GM21447 (cell line): ENCODE measurements at regions not wholly inside any gene's neighbourhood (a gene's known extent, or its start where the extent isn't known, plus 50 kb on each side); places are given as distances from the start of the nearest gene placed in this dataset.

ENCODE experiments used
- ATAC-seq: cut with Tn5 transposase; IDR thresholded peaks from one replicate; pipeline ENCODE4 v1.9.1; 2021; ENCODE audit not compliant: unreplicated experiment

DNA sequence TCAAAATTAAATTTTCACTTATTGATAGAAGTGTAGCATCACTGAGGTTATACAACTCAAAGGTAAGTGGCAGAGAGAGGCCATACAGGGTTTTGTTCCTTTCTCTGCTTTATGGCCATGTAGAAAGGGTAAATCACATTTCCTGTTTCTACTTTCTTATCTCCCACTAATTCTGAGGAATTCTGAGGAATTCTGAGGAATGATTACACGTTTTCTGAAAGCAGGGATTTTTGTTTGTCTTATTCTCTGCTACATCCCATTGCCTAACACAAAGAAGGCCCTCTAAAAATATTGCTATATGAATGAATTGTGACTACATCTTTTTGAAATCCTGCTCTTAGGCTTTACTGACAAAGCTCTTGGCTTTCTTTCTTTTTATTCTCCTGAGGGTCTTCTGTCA, 516.9 kb upstream of the ZNF608 start:
- ATAC-seq = no peak

DNA sequence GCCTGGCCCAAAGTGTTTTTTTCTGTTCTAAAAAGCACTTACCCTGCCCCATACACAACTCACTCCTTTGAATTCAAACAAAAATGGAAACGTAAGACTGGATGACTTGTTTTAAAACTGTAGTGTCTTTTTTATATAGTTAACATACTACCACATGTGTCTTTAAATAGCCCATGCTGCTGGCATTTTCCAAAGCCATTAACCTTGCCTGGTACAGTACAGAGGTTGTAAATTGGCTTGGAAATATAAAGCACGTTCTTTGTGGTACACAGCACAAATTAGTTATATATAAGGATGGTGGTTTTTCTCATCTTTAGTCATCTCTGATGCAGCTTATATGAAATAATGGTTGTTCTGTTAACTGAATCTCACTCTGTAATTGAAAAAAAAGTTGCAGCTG, 519.7 kb upstream of the ZNF608 start:
- ATAC-seq = no peak

DNA sequence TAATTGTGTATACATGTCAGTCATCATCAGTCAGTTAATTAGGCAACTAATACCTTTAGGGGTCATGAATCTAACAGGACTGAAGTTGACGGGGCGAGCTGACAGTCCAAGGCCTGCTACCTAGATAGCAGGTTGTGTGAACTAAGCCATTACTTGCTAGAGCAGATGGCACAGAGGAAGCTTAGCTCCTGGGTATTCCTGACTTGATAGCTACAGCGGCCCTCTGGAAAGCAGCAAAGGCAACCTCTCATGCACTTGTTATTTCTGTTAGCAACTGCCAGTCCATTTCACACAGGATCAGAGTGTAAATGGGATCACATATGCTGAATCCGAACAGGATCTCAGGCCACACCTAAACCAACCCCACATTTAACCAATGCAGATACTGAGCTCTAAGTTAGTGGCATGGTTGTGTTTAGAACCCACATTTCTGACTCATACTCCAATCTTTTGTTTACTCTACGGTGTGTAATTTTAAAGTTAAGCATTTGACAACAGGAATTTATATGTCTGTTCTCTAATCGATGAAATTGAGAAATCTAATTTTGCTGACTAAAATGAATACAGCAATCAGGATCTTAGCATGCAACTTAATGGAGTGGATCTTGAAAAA, 521.3 kb upstream of the ZNF608 start:
- ATAC-seq = no peak

DNA sequence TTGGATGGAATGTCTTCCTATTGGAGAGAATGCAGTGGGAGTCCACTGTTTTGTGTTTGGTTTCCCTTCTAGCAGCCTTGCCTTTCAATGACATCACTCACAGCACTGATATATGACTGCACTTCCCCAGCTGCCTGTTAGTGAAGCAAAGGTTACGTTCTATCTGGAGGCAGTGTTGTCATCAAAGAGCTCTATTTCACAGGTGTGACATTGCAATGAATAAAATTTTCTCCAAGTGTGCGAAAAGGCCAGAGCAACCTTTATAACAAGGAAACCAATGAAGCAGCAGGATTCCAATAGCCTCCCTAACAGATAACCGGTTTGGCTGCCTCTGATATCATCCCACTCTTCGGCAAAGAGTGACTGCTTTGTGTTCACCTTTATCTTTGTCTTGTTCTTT, 523.5 kb upstream of the ZNF608 start:
- no peak for ATAC-seq

GRCh38 chr5:125272357-125272756, 525.9 kb upstream of the ZNF608 start:
- no peak for ATAC-seq

GRCh38 chr5:125274211-125274610, 527.8 kb upstream of the ZNF608 start:
- no peak for ATAC-seq

GRCh38 chr5:125274938-125275724, 528.7 kb upstream of the ZNF608 start:
- no peak for ATAC-seq

- ATAC-seq = no peak
Observed at GRCh38 chr5:125275725-125276090, 529.3 kb upstream of the ZNF608 start.

GRCh38 chr5:125276096-125276495, 529.7 kb upstream of the ZNF608 start:
- ATAC-seq = no peak

DNA sequence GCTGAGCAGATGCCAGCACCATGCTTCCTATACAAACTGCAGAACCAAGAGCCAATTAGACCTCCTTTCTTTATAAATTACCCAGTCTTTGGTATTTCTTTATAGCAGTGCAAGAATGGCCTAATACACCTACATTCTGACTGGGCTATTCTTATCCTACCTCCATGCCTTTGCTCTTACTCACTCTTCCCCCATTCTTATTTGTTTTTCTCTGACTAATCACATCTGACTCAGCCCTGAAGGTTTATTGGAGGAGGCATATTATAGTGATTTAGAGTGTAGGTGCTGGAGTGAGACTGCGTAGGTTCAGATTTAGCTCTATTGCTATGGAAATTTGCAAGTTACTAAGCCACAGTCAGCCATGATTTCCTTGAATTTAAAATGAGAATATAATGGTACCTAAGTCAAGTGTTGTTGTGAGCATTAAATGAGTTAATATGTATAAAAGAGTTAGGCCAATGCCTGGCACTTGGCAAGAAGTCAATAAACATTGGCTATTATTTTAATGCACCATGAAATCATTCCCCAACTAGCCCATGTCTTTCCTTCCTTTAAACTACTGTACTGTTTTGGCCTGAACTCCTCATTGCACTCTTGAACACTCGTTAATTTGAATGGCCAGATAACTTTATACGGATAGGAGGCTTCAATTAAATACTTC, 531.2 kb upstream of the ZNF608 start:
- ATAC-seq = no peak

DNA sequence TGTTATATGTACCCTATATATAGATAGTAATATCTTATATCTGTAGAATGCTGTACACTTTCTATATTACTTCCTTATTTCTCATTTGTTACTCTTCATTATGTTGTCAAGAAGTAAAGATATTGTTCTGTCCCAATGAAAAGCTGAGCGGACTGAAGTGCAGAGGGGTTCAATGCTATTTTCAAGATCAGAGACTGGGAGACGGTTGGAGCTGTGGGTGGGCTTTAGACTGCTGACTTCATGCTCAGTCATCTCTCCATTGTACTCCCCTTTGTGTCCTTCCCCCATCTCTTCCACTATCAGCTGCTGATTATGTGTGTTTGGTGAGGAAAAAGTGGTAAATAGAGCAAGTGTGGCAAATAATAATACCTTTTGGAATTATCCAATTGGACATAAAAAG, 532.3 kb upstream of the ZNF608 start:
- ATAC-seq = no peak

DNA sequence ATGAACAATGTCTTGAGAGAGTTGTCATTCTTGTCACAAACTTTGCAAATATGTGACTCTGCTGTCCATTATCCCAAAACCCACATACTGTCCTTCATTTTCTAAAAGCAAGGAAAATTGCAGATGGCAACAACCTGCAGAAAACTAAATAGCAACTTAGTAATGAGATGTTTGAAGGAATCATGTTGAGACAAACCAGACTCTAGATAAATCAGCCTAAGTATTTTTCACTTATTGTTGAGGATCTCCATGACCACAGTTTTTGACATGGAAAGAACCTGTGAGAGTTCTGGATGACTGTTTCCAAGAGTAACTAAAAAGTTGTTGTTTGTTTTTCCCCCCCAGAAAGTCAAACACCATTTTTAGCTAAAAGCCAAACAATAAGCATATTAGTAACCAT, 535.2 kb upstream of the ZNF608 start:
- no peak for ATAC-seq

GRCh38 chr5:125283372-125283771, 536.9 kb upstream of the ZNF608 start:
- ATAC-seq = no peak

GRCh38 chr5:125286271-125286670, 539.8 kb upstream of the ZNF608 start:
- ATAC-seq = no peak

DNA sequence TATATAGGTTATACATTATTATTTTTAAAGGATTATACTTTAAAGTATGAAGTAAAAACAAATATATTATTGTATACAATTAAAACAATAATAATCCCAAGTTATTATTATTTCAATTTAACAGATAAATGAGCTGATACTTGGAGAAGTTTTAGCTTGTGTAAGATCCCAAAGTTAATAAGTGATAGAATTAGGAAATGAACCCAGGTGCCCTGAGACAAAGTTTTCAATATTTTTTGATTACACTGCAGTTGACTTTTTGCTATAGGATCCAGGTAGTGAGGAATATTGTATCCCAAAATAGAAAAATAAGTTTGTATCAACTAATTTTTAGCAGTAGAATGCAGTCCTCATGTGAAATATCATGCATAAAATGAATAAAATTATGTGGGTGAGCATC, 543.2 kb upstream of the ZNF608 start:
- no peak for ATAC-seq

DNA sequence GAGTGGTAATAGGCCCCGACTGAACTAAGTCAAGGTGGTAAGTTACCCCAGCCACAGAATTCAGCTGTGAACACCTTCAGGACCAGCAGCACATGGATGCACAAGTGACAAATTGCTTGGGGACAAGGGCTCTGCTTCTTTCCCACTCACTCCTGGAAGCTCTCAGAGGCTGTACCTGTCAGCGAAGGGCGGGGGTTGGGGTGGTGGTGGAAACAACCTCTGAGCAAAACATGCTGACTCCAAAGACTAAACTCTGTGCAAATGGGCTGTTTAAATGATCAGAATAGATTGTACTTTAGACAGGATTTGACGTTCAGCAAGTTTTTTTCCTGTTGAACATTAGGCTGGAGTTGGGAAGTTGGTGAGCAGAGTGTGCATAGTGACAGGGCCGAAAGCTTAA, 544.5 kb upstream of the ZNF608 start:
- ATAC-seq = no peak

GRCh38 chr5:125291447-125291846, 545.0 kb upstream of the ZNF608 start:
- ATAC-seq = no peak

DNA sequence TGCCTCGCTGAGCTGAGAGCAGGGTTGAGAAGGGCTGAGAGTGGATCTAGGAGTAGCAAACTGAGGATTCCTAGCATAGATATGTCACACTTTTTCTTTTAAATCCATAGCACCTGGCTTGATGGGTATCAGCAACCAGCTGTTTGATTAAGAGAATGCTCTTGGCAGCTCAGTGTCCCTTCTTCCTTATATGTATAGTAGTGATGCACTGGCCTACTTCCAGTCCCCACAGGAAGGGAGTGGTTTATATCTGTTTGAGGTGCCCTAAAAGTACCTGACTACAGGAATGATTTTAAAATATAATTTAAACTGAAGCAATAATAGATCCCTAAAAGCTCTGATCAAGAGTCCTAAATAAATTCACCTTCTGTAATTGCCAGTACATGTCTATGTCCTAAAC, 546.8 kb upstream of the ZNF608 start:
- ATAC-seq = no peak

DNA sequence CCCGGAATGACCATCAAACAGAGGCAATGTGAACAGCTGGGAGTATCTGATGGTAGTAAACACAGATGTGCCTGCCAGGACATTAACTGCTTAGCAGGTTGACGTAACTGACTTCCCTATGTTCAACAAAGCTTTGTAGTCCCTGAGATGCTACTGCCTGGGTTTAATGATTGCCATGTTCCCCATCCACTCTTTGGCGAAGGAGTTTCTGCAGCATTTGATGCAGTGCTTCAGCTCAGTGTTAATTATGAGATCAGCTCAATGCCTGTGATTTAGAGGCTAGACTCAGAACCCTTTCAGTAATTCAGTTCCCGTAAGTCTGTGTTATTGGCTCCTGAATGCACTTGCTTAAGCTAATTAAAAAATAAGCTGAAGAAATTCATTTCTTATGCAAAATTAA, 547.3 kb upstream of the ZNF608 start:
- no peak for ATAC-seq

- ATAC-seq = no peak
Observed at GRCh38 chr5:125294844-125295243, 548.4 kb upstream of the ZNF608 start.

GRCh38 chr5:125295405-125295872, 549.0 kb upstream of the ZNF608 start:
- ATAC-seq = no peak

DNA sequence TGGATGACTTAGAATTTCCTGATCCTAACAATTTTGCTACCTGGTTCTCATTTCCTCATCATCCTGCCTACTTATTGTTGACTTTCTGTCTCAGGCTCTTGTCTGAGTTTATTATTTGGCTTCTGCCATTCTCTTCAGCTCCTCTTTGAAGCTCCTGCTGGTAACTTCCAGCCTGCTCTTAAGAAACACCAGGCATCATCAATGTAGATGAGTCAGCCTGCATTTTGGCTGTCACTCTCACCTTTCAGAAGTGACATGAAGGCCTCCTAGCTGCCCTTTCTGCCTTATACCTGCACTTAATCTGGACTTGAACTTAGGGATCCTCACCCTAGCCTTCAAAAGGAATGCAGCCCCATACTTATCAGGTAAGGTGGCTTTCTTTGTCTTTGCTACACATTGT, 551.8 kb upstream of the ZNF608 start:
- no peak for ATAC-seq
